Spleen (tissue), 11 donors: ENCODE measurements at regions not wholly inside any gene's neighbourhood (a gene's known extent, or its start where the extent isn't known, plus 50 kb on each side); places are given as distances from the start of the nearest gene placed in this dataset.

ENCODE experiments used
- DNase-seq: peaks from one replicate; pipeline ENCODE4 v3.0.0-alpha.2; 2020
- H3K27ac ChIP-seq, 8 donors: fragments of 200-600 bp; sonication (generic) in 7 of 8; 1 replicate in 4 of 8; 2 replicates in 4 of 8; pipeline versions ENCODE4 v1.5.0 to v1.8.0; 2016 to 2021; ENCODE audit warnings: inconsistent platforms in 4 of 8, mild to moderate bottlenecking in 4 of 8, moderate library complexity in 1 of 8
- H3K27me3 ChIP-seq, 7 donors: fragments of 200-600 bp; sonication (generic) in 6 of 7; replicated peaks in 1 of 7; 1 replicate in 4 of 7; 2 replicates in 3 of 7; pipeline versions ENCODE4 v1.5.0 to v1.8.0; 2016 to 2021; ENCODE audit warnings: inconsistent platforms in 3 of 7, mild to moderate bottlenecking in 1 of 7
- H3K36me3 ChIP-seq, 6 donors: fragments of 200-600 bp; sonication (generic) in 5 of 6; 1 replicate in 4 of 6; 2 replicates in 2 of 6; pipeline versions ENCODE4 v1.5.0 to v1.8.0; 2016 to 2021; ENCODE audit warnings: inconsistent platforms in 2 of 6
- H3K4me1 ChIP-seq, 6 donors: fragments of 200-600 bp; sonication (generic) in 5 of 6; 1 replicate in 3 of 6; 2 replicates in 3 of 6; pipeline versions ENCODE4 v1.5.0 to v1.8.0; 2016 to 2021; ENCODE audit warnings: inconsistent platforms in 3 of 6
- H3K4me3 ChIP-seq, 8 donors: fragments of 200-600 bp; sonication (generic) in 7 of 8; 1 replicate in 4 of 8; 2 replicates in 4 of 8; pipeline versions ENCODE4 v1.5.0 to v1.8.0; 2016 to 2021; ENCODE audit warnings: inconsistent platforms in 4 of 8, mild to moderate bottlenecking in 4 of 8, moderate library complexity in 2 of 8
- H3K9me3 ChIP-seq, 8 donors: fragments of 200-600 bp; sonication (generic) in 7 of 8; 1 replicate in 4 of 8; 2 replicates in 4 of 8; pipeline versions ENCODE4 v1.5.0 to v1.8.0; 2016 to 2021; ENCODE audit warnings: inconsistent platforms in 4 of 8
- CTCF ChIP-seq, 11 experiments: fragments of 200-600 bp in 7 of 11; fragments of 450-650 bp in 4 of 11; sonication (generic) in 4 of 11; IDR thresholded peaks in 8 of 11; conservative IDR thresholded peaks in 3 of 11; 1 replicate in 7 of 11; 2 replicates in 4 of 11; pipeline versions ENCODE4 v1.4.0 to v1.8.0; 2016 to 2021; ENCODE audit warnings: antibody characterized with exemption in 11 of 11, inconsistent platforms in 4 of 11, mild to moderate bottlenecking in 1 of 11
- POLR2A ChIP-seq, 3 donors: fragments of 450-650 bp; IDR thresholded peaks; one replicate each; pipeline ENCODE4 v1.5.1; 2017; ENCODE audit warnings: antibody characterized with exemption in 3 of 3, mild to moderate bottlenecking in 1 of 3
- POLR2AphosphoS5 ChIP-seq, 3 donors: sonication (generic); formaldehyde crosslinking; IDR thresholded peaks; one replicate each; pipeline ENCODE4 v1.5.1; 2017; ENCODE audit warnings: antibody characterized with exemption in 3 of 3
- WGBS, 5 donors: extraction: QIAGEN DNeasy Blood & Tissue Kit in 3 of 5; methylation state at CpG; one replicate each; pipeline versions ENCODE4 v1.1.5 to v1.1.7; 2013 to 2018; 5-methylcytosine and 5-hydroxymethylcytosine counted together
- intact Hi-C: fragments of 100-400 bp; cut with DNase I; formaldehyde crosslinking; loops from one replicate; pipeline ENCODE4 v1.15.0; 2023; ENCODE audit warnings: low total_unique reads
- donor health status: healthy with polysubstance abuse.
- donor health status: DM: no; HTN: no; CAD: no; lungs with moderate emphysema.
- donor health status: DM: no; HTN: no; CAD: no.
- donor health status: Bipolar disorder and iron deficiency.
- donor health status: healthy.
- donor health status: DM: no; HTN: no; CAD: no.
- donor health status: DM: yes; HTN: yes; CAD: no.

- Histone ChIP-seq H3K27ac (no peak overlapping the region), H3K4me1 (no peaks in the 10 kb centered on the region), H3K4me3 (no peak overlapping the region), H3K27me3 (peaks cover 0 to 47% (median 12%) of the 10 kb centered on the region in 7 donors), H3K36me3 (no peaks in the 10 kb centered on the region), H3K9me3 (peaks cover 0 to 6% (median 0%) of the 10 kb centered on the region in 8 donors)
- no peak for TF ChIP-seq CTCF (IDR thresholded peaks at IDR 0.05 in 8 of 11, conservative IDR thresholded peaks at IDR 0.05 in 3 of 11)
- no peak for TF ChIP-seq POLR2AphosphoS5 (IDR thresholded peaks at IDR 0.05)
- TF ChIP-seq POLR2A (IDR thresholded peaks at IDR 0.05): no peak
- DNase-seq: no peak
- 83 to 97% (median 92%) methylated on average over 3 of the region's 3 CpGs for WGBS, 5 donors
- intact Hi-C loops: no loop called here
Measured at GRCh38 chr16:86176462-86176861, 277.5 kb downstream of the IRF8 start.

- Histone ChIP-seq H3K36me3 (no peaks in the 10 kb centered on the region), H3K4me1 (no peaks in the 10 kb centered on the region), H3K27ac (no peak overlapping the region), H3K9me3 (peaks cover 0 to 8% (median 0%) of the 10 kb centered on the region in 8 donors), H3K4me3 (no peak overlapping the region), H3K27me3 (peaks cover 0 to 24% (median 0%) of the 10 kb centered on the region in 7 donors)
- no peak for DNase-seq
- 81 to 82% (median 81%) methylated on average over 13 of the region's 13 CpGs for WGBS, 5 donors
- intact Hi-C loops: no loop called here
- TF ChIP-seq POLR2A (IDR thresholded peaks at IDR 0.05) (no peak), CTCF (IDR thresholded peaks at IDR 0.05 in 8 of 11, conservative IDR thresholded peaks at IDR 0.05 in 3 of 11) (no peak), POLR2AphosphoS5 (IDR thresholded peaks at IDR 0.05) (no peak)
Measured at GRCh38 chr16:86180244-86180643, 281.3 kb downstream of the IRF8 start.

GRCh38 chr16:86180780-86181179 lies 281.8 kb downstream of the IRF8 start:
- Histone ChIP-seq H3K4me3 (no peak overlapping the region), H3K36me3 (no peaks in the 10 kb centered on the region), H3K4me1 (no peaks in the 10 kb centered on the region), H3K27ac (no peak overlapping the region), H3K27me3 (peaks cover 0 to 28% (median 0%) of the 10 kb centered on the region in 7 donors), H3K9me3 (peaks cover 0 to 8% (median 0%) of the 10 kb centered on the region in 8 donors)
- 92 to 99% (median 95%) methylated on average over 4 of the region's 4 CpGs for whole genome bisulfite sequencing, 5 donors
- intact Hi-C loops: no loop called here
- no peak for TF ChIP-seq CTCF (IDR thresholded peaks at IDR 0.05 in 8 of 11, conservative IDR thresholded peaks at IDR 0.05 in 3 of 11)
- no peak for TF ChIP-seq POLR2A (IDR thresholded peaks at IDR 0.05)
- TF ChIP-seq POLR2AphosphoS5 (IDR thresholded peaks at IDR 0.05): no peak
- DNase-seq: no peak

- TF ChIP-seq POLR2AphosphoS5 (IDR thresholded peaks at IDR 0.05): no peak
- Histone ChIP-seq H3K4me1 (no peaks in the 10 kb centered on the region), H3K9me3 (peaks cover 0 to 8% (median 0%) of the 10 kb centered on the region in 8 donors), H3K36me3 (no peaks in the 10 kb centered on the region), H3K4me3 (no peak overlapping the region), H3K27me3 (peaks cover 0 to 28% (median 0%) of the 10 kb centered on the region in 7 donors), H3K27ac (no peak overlapping the region)
- no peak for DNase-seq
- intact Hi-C loops: no loop called here
- 86 to 92% (median 88%) methylated on average over 11 to 15 of the region's 15 CpGs for WGBS, 5 donors
Measured at GRCh38 chr16:86181526-86181925, 282.6 kb downstream of the IRF8 start.

GRCh38 chr16:86184185-86184584 lies 285.2 kb downstream of the IRF8 start:
- Histone ChIP-seq H3K9me3 (peaks cover 0 to 3% (median 0%) of the 10 kb centered on the region in 8 donors), H3K4me1 (no peaks in the 10 kb centered on the region), H3K36me3 (no peaks in the 10 kb centered on the region), H3K4me3 (no peak overlapping the region), H3K27ac (no peak overlapping the region), H3K27me3 (peaks cover 0 to 36% (median 0%) of the 10 kb centered on the region in 7 donors)
- intact Hi-C loops: no loop called here
- WGBS, 5 donors: 79 to 84% (median 83%) methylated on average over 6 of the region's 6 CpGs
- TF ChIP-seq CTCF (IDR thresholded peaks at IDR 0.05 in 8 of 11, conservative IDR thresholded peaks at IDR 0.05 in 3 of 11) (no peak), POLR2AphosphoS5 (IDR thresholded peaks at IDR 0.05) (no peak), POLR2A (IDR thresholded peaks at IDR 0.05) (no peak)
- DNase-seq: no peak
